ENCODE measurements at regions not wholly inside any gene's neighbourhood (a gene's known extent, or its start where the extent isn't known, plus 50 kb on each side); places are given as distances from the start of the nearest gene placed in this dataset.

- TF ChIP-seq, protein P1, sequence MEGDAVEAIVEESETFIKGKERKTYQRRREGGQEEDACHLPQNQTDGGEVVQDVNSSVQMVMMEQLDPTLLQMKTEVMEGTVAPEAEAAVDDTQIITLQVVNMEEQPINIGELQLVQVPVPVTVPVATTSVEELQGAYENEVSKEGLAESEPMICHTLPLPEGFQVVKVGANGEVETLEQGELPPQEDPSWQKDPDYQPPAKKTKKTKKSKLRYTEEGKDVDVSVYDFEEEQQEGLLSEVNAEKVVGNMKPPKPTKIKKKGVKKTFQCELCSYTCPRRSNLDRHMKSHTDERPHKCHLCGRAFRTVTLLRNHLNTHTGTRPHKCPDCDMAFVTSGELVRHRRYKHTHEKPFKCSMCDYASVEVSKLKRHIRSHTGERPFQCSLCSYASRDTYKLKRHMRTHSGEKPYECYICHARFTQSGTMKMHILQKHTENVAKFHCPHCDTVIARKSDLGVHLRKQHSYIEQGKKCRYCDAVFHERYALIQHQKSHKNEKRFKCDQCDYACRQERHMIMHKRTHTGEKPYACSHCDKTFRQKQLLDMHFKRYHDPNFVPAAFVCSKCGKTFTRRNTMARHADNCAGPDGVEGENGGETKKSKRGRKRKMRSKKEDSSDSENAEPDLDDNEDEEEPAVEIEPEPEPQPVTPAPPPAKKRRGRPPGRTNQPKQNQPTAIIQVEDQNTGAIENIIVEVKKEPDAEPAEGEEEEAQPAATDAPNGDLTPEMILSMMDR (IDR thresholded peaks at IDR 0.05): no peak
- no peak for TF ChIP-seq POLR2A (IDR thresholded peaks at IDR 0.05)
Observed at GRCh38 chr4:110414561-110414920, 61.4 kb upstream of the ENPEP start.
